ENCODE measurements at regions not wholly inside any gene's neighbourhood (a gene's known extent, or its start where the extent isn't known, plus 50 kb on each side); places are given as distances from the start of the nearest gene placed in this dataset.
"Not testable (repeated sequence)": the region's sequence is repeated elsewhere in the genome, so short reads cannot be mapped to it uniquely, and the experiment has no call there.

DNA sequence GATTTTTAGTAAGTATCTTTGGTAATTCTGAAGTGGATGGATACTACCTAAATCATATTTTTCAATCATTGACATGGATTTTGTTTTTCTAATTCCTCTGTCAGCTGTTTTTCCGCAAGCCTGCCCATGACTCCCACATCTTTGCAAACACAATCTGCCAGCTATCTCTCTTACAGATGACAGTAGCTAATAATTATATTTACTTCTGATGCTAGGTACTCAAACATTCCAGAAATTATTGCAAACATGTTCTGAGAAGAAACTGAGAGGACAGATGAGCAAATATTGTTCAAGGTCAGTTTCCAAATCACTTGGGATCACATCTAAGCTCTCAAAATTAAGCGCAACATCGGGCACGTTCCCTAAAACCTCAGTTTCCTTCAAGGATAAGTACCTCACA, 270.0 kb upstream of the CDH19 start:
- TF ChIP-seq, protein P1, sequence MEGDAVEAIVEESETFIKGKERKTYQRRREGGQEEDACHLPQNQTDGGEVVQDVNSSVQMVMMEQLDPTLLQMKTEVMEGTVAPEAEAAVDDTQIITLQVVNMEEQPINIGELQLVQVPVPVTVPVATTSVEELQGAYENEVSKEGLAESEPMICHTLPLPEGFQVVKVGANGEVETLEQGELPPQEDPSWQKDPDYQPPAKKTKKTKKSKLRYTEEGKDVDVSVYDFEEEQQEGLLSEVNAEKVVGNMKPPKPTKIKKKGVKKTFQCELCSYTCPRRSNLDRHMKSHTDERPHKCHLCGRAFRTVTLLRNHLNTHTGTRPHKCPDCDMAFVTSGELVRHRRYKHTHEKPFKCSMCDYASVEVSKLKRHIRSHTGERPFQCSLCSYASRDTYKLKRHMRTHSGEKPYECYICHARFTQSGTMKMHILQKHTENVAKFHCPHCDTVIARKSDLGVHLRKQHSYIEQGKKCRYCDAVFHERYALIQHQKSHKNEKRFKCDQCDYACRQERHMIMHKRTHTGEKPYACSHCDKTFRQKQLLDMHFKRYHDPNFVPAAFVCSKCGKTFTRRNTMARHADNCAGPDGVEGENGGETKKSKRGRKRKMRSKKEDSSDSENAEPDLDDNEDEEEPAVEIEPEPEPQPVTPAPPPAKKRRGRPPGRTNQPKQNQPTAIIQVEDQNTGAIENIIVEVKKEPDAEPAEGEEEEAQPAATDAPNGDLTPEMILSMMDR (IDR thresholded peaks at IDR 0.05): no peak
- Histone ChIP-seq H3K36me3 (no peaks in the 10 kb centered on the region), H3K27ac (no peak overlapping the region), H3K9me3 (no peaks in the 10 kb centered on the region), H3K4me3 (no peak overlapping the region), H3K27me3 (replicated peaks; ENCODE audit: insufficient read depth) (no peaks in the 10 kb centered on the region), H3K4me1 (ENCODE audit: control insufficient read depth in 1 of 2, low read depth in 2 of 2) (no peaks in the 10 kb centered on the region)
- ATAC-seq (ENCODE audit: insufficient number of reproducible peaks, low FRiP score, low read depth) (no peak), DNase-seq (ENCODE audit: low spot score) (no peak)

DNA sequence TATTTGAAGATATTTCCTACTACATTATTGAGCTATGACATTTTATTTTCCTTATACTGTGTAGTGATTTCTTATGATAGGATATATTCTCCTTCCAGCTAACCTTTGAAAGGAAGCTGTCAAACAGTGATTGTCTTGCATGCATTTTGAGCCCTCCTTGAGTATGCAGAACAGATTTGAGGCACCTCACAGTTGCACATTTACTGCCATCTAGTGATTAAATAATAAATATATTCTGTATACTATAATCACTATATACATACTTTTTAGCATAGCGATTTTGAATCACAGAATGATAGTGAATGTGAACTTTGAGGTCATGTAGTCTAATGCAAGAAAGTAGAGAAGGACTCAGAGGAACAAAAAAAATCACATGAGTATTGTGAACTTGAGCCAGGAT, 268.4 kb upstream of the CDH19 start:
- H3K9me3 ChIP-seq: no peaks in the 10 kb centered on the region
- ATAC-seq (ENCODE audit: insufficient number of reproducible peaks, low FRiP score, low read depth) (no peak), DNase-seq (ENCODE audit: low spot score) (no peak)
- no peaks in the 10 kb centered on the region for H3K27me3 ChIP-seq (replicated peaks; ENCODE audit: insufficient read depth)
- no peaks in the 10 kb centered on the region for H3K36me3 ChIP-seq
- TF ChIP-seq, protein P1 (IDR thresholded peaks at IDR 0.05): no peak
- no peaks in the 10 kb centered on the region for H3K4me1 ChIP-seq (ENCODE audit: control insufficient read depth in 1 of 2, low read depth in 2 of 2)
- H3K27ac ChIP-seq: no peak overlapping the region
- no peak overlapping the region for H3K4me3 ChIP-seq

DNA sequence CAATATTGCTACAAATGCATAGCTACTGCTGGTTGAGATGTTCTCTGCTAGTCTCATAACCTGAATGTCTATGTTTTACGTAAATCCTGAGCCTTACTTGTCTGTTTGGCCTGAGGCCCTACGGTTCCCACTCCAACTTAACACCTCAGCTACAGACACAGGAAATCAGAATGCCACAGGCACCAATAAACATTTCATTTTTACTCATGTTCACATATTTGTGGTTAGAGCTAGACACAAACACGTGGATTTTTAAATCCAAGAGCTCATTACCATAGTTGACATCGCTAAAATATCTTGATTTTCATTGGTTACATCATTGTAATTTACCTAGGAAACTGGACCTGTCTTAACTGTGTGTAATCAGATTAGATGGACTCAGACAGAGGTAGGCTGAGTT, 263.8 kb upstream of the CDH19 start:
- H3K4me1 ChIP-seq (ENCODE audit: control insufficient read depth in 1 of 2, low read depth in 2 of 2): no peaks in the 10 kb centered on the region
- H3K36me3 ChIP-seq: no peaks in the 10 kb centered on the region
- H3K4me3 ChIP-seq: no peak overlapping the region
- no peak overlapping the region for H3K27ac ChIP-seq
- ATAC-seq (ENCODE audit: insufficient number of reproducible peaks, low FRiP score, low read depth) (no peak), DNase-seq (ENCODE audit: low spot score) (no peak)
- no peaks in the 10 kb centered on the region for H3K27me3 ChIP-seq (replicated peaks; ENCODE audit: insufficient read depth)
- TF ChIP-seq, protein P1 (IDR thresholded peaks at IDR 0.05): no peak
- H3K9me3 ChIP-seq: no peaks in the 10 kb centered on the region

- not testable (repeated sequence) for H3K27me3 ChIP-seq (replicated peaks; ENCODE audit: insufficient read depth); H3K4me3 ChIP-seq; H3K4me1 ChIP-seq (ENCODE audit: control insufficient read depth in 1 of 2, low read depth in 2 of 2); H3K27ac ChIP-seq; H3K36me3 ChIP-seq; H3K9me3 ChIP-seq; DNase-seq (ENCODE audit: low spot score); ATAC-seq (ENCODE audit: insufficient number of reproducible peaks, low FRiP score, low read depth)
Measured at GRCh38 chr18:66866427-66866940, 262.6 kb upstream of the CDH19 start.

- Histone ChIP-seq H3K4me1 (ENCODE audit: control insufficient read depth in 1 of 2, low read depth in 2 of 2) (no peaks in the 10 kb centered on the region), H3K27ac (no peak overlapping the region), H3K4me3 (no peak overlapping the region), H3K36me3 (no peaks in the 10 kb centered on the region), H3K27me3 (replicated peaks; ENCODE audit: insufficient read depth) (no peaks in the 10 kb centered on the region), H3K9me3 (no peaks in the 10 kb centered on the region)
- ATAC-seq (ENCODE audit: insufficient number of reproducible peaks, low FRiP score, low read depth): no peak
- TF ChIP-seq, protein P1 (IDR thresholded peaks at IDR 0.05): no peak
- DNase-seq (ENCODE audit: low spot score): no peak
Measured at GRCh38 chr18:66838340-66838987, 234.6 kb upstream of the CDH19 start.

GRCh38 chr18:66833646-66834045, 229.8 kb upstream of the CDH19 start:
- H3K4me1 ChIP-seq (ENCODE audit: control insufficient read depth in 1 of 2, low read depth in 2 of 2): no peaks in the 10 kb centered on the region
- no peak overlapping the region for H3K4me3 ChIP-seq
- DNase-seq (ENCODE audit: low spot score): no peak
- TF ChIP-seq, protein P1 (IDR thresholded peaks at IDR 0.05): no peak
- H3K27me3 ChIP-seq (replicated peaks; ENCODE audit: insufficient read depth): no peaks in the 10 kb centered on the region
- H3K36me3 ChIP-seq: no peaks in the 10 kb centered on the region
- no peak for ATAC-seq (ENCODE audit: insufficient number of reproducible peaks, low FRiP score, low read depth)
- no peaks in the 10 kb centered on the region for H3K9me3 ChIP-seq
- H3K27ac ChIP-seq: no peak overlapping the region

All from thoracic aorta (tissue), 2 donors.